ENCODE measurements at regions not wholly inside any gene's neighbourhood (a gene's known extent, or its start where the extent isn't known, plus 50 kb on each side); places are given as distances from the start of the nearest gene placed in this dataset.

DNA sequence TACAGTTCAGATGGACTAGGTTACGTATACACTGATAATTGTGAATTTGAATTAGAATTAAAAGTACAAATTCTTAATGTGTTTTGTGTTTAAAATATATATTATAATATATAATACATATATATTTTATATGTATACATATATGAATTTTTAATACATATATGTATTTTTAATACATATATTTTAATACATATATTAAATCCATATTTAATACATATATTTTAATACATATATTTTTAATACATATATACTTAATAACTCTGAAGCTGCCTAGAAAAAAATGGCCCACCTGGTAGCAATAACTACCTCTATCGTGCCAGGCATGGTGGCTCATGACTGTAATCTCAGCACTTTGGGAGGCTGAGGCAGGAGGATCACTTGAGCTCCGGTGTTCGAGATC is 179.1 kb upstream of the SAMSN1 start:
- TF ChIP-seq, protein P1, sequence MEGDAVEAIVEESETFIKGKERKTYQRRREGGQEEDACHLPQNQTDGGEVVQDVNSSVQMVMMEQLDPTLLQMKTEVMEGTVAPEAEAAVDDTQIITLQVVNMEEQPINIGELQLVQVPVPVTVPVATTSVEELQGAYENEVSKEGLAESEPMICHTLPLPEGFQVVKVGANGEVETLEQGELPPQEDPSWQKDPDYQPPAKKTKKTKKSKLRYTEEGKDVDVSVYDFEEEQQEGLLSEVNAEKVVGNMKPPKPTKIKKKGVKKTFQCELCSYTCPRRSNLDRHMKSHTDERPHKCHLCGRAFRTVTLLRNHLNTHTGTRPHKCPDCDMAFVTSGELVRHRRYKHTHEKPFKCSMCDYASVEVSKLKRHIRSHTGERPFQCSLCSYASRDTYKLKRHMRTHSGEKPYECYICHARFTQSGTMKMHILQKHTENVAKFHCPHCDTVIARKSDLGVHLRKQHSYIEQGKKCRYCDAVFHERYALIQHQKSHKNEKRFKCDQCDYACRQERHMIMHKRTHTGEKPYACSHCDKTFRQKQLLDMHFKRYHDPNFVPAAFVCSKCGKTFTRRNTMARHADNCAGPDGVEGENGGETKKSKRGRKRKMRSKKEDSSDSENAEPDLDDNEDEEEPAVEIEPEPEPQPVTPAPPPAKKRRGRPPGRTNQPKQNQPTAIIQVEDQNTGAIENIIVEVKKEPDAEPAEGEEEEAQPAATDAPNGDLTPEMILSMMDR (IDR thresholded peaks at IDR 0.05) = no peak
- TF ChIP-seq POLR2AphosphoS5 (IDR thresholded peaks at IDR 0.05) = no peak

Measured in prostate gland (tissue), 2 donors.